GM03348 (cell line): ENCODE measurements at regions not wholly inside any gene's neighbourhood (a gene's known extent, or its start where the extent isn't known, plus 50 kb on each side); places are given as distances from the start of the nearest gene placed in this dataset.
A peak's percentile ranks its signal among the peaks of the same experiment; 100 is the strongest.
"Not testable (repeated sequence)": the region's sequence is repeated elsewhere in the genome, so short reads cannot be mapped to it uniquely, and the experiment has no call there.

Source experiments
- DNase-seq: peaks from one replicate; pipeline ENCODE4 v3.0.0; 2012; ENCODE audit warnings: low spot score

- DNase-seq = no peak
Measured at GRCh38 chr15:70398694-70399093, 301.0 kb upstream of the TLE3 start.

DNA sequence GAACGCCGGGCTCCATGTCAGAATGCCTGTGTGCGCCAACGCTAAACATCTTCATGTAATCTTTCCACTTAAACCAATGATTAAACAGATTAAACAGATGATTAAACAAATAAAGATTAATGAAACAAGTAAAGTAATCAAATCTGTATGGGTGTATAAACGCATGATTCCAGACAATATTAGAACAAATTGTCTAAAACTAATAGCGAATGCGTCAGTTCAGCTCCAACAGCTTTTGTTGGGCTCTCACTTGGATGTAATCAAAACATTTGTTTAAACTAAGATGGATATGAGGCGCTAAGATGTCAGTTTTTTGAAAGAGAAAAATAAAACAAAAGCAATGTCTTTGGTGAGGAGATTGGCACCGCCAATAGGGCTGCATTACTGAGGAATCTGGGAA lies 299.1 kb upstream of the TLE3 start:
- no peak for DNase-seq

DNA sequence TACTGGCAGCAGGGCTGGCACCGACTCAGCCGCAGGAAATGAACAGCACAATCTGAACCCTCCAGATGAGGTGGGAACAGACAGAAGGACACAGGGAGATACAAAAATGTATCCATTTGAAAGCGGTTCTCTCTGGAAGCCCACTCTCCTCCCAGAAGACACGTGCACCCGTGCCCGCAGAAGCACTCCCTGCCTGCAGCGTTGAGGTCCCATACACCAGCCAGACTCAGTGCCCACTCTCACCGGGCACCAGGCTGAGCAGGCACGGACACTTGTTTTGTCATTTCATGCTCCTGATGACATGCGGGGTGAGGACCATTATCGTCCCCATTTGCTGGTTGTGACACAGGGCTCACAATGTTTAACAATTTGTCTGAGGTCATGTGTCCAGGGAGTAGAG lies 297.4 kb upstream of the TLE3 start:
- DNase-seq = no peak

DNA sequence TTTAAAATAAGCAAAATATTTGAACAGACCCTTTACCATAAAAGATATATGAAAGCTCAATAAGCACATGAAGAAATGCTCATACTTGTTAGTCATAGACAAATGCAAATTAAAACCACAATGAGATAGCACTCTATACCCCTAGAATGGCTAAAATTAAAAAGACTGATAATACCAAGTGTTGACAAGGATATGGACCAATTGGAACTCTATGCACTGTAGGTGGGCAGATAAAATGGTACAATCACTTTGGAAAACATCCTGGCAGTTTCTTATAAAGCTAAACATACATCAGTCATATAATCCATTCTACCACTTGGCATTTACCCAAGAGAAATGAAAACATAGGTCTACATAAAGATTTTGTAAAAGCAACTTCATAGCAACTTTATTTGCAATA lies 293.0 kb upstream of the TLE3 start:
- no peak for DNase-seq

GRCh38 chr15:70387993-70388392 lies 290.3 kb upstream of the TLE3 start:
- DNase-seq = no peak

DNA sequence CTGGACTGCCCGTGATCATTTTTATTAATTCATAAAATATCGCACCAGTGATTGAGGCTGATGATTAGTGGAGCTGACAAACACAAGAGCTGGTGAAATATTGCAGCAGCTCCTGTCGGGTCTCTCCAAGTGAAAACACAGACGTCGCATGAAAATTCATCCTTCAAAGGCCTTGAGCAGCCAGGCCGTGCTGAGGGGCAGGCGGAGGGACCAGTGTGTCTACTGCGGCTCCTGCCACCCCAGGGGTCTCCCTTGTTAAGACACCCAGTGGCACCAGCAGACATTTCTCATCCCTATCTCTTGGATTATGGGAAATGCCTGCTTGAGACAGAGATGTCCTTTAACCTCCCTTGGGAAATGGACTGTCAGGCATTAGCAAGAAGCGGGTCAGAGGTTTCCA lies 289.4 kb upstream of the TLE3 start:
- DNase-seq = no peak

GRCh38 chr15:70385711-70386110 lies 288.0 kb upstream of the TLE3 start:
- no peak for DNase-seq

DNA sequence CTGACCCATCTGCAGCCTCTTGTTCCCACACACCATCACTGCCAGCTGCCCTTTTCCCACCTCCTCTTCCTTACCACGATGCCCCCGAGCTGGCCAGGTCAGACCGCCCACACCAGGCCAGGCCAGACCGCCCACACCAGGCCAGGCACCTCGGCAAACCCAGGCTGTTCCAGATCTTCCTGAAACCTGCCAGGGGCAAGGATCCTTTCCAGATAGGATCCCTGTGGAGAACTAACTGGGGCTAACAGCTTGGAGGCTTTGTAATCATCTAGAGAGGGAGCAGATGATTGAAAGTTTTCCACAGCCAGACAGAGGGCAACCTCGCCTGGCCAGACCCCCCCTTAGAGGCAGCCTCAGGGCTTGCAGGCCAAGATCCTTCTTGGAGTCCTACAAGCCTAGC lies 287.3 kb upstream of the TLE3 start:
- no peak for DNase-seq

GRCh38 chr15:70383856-70384255 lies 286.1 kb upstream of the TLE3 start:
- DNase-seq = no peak

- no peak for DNase-seq
Measured at GRCh38 chr15:70382762-70383458, 285.2 kb upstream of the TLE3 start.

DNA sequence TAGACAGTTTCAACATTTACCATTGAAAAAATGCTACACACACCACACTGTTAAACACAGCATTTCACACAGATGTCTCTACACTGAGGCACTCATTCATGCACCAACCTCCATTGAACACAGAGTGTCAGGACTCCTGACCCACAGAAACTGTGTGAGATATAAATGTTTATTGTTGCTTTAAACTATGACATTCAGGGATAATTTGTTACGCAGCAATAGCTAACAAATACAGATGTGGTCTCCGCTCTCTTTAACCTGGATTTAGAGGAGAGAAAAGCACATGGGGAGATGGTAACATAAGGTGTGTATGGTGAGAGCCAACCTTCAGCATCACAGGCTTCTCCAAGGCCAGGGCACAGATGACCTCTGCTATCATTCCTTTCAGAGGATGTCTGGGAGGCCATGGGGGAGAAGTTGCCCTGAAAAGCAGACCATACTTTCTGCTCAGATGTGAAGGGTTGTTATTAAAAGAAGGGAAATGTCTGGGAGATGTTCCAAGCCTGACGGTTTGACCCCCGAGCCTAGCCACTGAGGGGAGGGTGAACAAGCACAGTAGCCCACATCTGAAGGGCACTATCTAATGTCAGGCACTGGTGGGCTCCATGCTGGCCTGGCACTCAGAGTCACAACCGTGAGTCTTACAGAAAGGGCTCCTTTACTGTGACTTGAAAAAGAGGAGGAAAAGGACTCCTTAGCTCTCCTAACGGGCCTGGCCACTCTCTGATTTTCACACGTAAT lies 284.5 kb upstream of the TLE3 start:
- DNase-seq = no peak

- no peak for DNase-seq
Measured at GRCh38 chr15:70379938-70380883, 282.5 kb upstream of the TLE3 start.

DNA sequence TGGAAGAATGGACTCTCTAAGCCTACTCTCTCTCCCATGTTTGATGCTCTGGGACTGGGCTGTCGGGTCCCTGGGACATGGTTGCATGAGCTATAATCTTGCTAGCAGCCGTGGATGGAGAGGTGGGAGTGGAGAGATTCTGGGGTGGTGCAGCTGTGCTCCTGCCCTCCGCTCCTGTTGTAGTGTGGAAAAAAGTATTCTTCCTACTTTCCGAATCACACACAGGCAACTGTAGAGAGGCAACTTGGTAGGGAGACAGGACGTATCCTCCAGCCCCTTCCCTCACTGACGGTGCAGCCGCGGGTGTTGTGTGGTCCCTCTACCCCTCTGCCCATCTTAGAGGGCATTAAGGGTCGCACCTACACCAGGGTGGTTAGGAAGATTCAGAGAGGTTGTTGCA lies 281.4 kb upstream of the TLE3 start:
- DNase-seq = no peak

DNA sequence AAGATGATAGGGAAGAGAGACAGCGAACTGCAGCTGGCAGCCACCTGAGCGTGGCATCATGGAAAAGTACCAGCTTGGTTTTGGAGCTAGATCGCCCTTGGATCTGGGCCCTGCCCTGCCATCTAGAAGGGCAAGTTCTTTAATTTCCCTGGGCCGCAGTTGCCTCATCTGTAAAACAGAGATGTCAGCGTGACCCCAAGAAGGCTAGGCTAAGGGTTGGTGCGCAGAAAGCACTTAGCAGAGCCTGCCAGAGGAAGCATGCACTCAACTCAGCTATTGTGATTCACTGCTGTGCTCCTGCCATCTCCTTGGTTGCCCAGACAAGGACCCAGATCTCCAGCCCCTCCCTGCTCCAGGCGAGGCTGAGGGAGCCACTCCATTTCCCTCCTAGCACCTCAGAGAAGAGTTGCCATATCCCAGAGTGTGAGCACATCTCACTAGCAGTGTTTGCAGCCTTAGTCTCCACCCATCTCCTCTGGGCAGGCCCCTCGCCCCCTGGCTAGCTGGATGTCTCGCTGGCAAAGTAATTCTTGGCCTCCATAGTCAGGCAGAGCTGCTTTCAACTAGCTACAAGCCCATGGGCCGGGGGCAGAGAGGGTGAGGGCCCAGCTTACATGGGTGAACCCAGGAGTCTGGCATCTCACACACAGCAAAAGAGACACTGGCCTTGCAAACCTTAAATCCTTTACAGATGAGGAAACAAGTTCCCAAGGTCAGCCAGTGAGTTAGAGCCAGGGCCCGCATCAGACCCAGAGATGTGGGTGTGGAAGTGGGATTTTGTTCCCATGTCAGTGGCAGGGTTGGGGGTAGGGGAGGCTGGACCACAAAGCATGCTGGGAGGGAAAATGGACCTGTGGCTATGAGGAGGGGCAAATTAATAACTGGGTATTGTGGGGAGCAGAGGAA lies 280.7 kb upstream of the TLE3 start:
- DNase-seq = no peak

DNA sequence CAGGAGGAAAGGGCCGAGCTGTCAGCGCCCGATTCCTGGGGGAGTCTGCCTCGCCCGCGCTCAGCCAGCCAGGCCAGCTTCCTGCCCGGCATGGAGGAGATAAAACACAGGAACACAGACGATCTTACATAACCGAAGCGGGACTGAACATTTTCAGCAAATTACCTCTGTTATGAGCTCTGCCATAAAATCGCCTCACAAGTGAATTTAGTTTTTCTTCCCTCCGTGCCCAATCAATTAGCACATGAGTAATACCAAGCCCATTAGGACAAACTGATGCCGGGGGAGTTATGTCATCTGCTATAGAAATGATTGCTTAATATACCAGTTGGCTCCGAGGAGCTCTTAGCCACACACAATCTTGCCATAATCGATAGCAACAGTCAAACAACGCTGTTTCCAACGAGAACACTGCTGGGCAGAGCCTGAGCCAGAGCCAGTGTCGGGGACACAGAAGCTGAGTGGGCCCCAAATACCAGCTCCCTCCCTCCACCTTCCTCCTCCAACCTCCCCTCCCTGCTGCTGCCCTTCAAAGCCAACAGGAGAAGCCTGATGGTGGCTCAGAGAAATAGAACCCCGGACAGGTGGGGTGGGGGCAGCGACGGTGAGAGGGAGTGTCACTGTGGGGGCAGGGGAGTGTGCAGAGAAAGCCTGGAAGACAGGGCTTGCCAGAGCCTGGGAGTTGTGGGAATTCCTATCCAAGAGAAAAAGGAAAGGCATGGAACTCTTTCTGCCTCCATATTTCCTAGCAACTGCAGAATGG lies 279.4 kb upstream of the TLE3 start:
- peak; percentile 80 for DNase-seq

- DNase-seq = no peak
Measured at GRCh38 chr15:70376031-70376928, 278.6 kb upstream of the TLE3 start.

- no peak for DNase-seq
Measured at GRCh38 chr15:70375586-70375985, 277.9 kb upstream of the TLE3 start.

DNA sequence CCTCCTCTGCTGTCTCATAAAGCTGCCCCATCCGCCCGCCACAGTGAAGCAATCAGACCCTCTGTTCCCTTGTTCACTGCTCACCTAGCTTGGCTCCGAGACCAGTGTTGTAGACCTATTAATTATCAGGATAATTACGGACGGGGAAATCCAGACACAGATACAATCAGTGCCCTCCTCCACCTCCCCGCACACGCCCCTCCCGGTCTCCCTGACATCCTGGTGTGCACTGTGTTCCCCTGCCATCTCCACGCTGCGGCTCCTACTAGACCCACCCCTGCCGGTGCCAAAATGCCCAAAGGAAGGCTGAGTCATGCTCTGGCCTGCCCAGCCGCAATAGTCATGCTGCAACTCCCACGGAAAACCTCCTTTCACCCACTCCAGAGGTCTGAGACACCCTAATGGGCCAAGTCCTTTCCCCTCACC lies 277.3 kb upstream of the TLE3 start:
- DNase-seq = peak; percentile 47

DNA sequence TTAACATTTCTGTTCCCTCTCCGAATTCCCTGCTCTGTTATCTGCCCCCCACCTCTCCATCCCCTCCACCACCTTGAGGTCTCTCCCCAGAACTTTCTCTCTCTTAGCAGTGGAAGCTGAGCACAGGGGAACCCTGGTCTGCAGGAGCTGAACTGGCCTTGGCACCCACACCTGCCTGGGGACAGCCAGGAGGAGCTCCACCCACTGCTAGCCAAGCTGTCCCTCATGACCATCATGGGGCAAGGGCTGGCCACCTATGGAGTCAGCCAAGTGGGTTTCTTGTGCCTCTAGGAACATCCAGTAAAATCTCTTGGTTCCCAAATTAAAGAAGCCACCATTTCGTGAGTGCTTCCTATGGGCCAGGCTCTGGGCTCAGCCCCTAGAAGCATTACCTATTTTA lies 276.4 kb upstream of the TLE3 start:
- DNase-seq = no peak

- not testable (repeated sequence) for DNase-seq
Measured at GRCh38 chr15:70373439-70373838, 275.7 kb upstream of the TLE3 start.
